ENCODE measurements at regions not wholly inside any gene's neighbourhood (a gene's known extent, or its start where the extent isn't known, plus 50 kb on each side); places are given as distances from the start of the nearest gene placed in this dataset.

GRCh38 chr14:97640031-97640430 lies 842.8 kb downstream of the VRK1 start:
- DNase-seq (no peak), ATAC-seq (ENCODE audit: low read depth) (no peak)
- no peak overlapping the region for H3K9ac ChIP-seq (ENCODE audit: low read depth, low read length)
- WGBS, 2 experiments (ENCODE audit: extremely low coverage in 2 of 2, insufficient read length in 1 of 2) = 80% methylated on average over 2 of the region's 5 CpGs; no CpG with 5 or more reads in 1 of the 2 experiments
- ChIA-PET POLR2A (ENCODE audit: unreplicated experiment) (no interaction called here), CTCF (no interaction called here)
- BruUV-seq (replicated peaks) = no TSS peak
- no peaks in the 10 kb centered on the region for H3K36me3 ChIP-seq (ENCODE audit: control insufficient read depth, insufficient read depth, low read length)
- intact Hi-C loops (cut with micrococcal nuclease) (no loop called here), in situ Hi-C loops (cut with MboI; ENCODE audit: low sequenced_read_pairs) (no loop called here), dilution Hi-C loops (cut with HindIII; ENCODE audit: low sequenced_read_pairs, unreplicated experiment) (no loop called here)
- H2BK20ac ChIP-seq (ENCODE audit: low read depth, low read length) = no peak overlapping the region
- H3K9me3 ChIP-seq (ENCODE audit: control insufficient read depth, insufficient read depth, low read length) = peaks cover 18% of the 10 kb centered on the region
- H3K4me1 ChIP-seq (ENCODE audit: control insufficient read depth, insufficient read depth, low read length) = no peaks in the 10 kb centered on the region
- no peaks in the 10 kb centered on the region for H3K9me1 ChIP-seq (ENCODE audit: insufficient read depth, low read length)
- no peak overlapping the region for H3K4ac ChIP-seq (ENCODE audit: low read depth, low read length)
- H3K27ac ChIP-seq (ENCODE audit: insufficient read depth, low read length) = no peak overlapping the region
- no peak overlapping the region for H4K91ac ChIP-seq (ENCODE audit: insufficient read depth, low read depth, low read length)
- no peak overlapping the region for H4K5ac ChIP-seq (ENCODE audit: low read depth, low read length)
- no peak overlapping the region for H3K18ac ChIP-seq (ENCODE audit: low read depth, low read length)
- TF ChIP-seq MAFK (IDR thresholded peaks at IDR 0.05; ENCODE audit: low read depth, low read length) (no peak), RCOR1 (IDR thresholded peaks at IDR 0.05; ENCODE audit: insufficient replicate concordance, low read length) (no peak), POLR2A (IDR thresholded peaks at IDR 0.05; ENCODE audit: low read depth, low read length) (no peak), USF2 (IDR thresholded peaks at IDR 0.05; ENCODE audit: low read depth, low read length) (no peak), RFX5 (IDR thresholded peaks at IDR 0.05; ENCODE audit: low read depth, low read length) (no peak), CEBPB (IDR thresholded peaks at IDR 0.05; ENCODE audit: low read depth, low read length) (no peak)
- no peak overlapping the region for H2BK15ac ChIP-seq (ENCODE audit: low read depth, low read length)
- H3K56ac ChIP-seq (ENCODE audit: extremely low read depth, insufficient read depth, low read length) = no peak overlapping the region
- H4K20me1 ChIP-seq (ENCODE audit: insufficient read depth, low read length) = no peaks in the 10 kb centered on the region
- no peak overlapping the region for H3K14ac ChIP-seq (replicated peaks; ENCODE audit: low read depth, low read length)
- no peak overlapping the region for H3K4me3 ChIP-seq (ENCODE audit: insufficient read depth, low read depth, low read length)
- H3K4me2 ChIP-seq (ENCODE audit: low read depth, low read length) = no peak overlapping the region
- H4K8ac ChIP-seq (ENCODE audit: low read depth in 2 of 2, low read length in 2 of 2) = no peak overlapping the region
- H2AK9ac ChIP-seq (replicated peaks; ENCODE audit: low read depth, low read length, poor library complexity) = no peak overlapping the region
- H2BK120ac ChIP-seq (ENCODE audit: low read depth, low read length) = no peak overlapping the region
- no peaks in the 10 kb centered on the region for H3K79me1 ChIP-seq (ENCODE audit: low read depth in 1 of 2, low read length in 2 of 2)
- H2AFZ ChIP-seq (replicated peaks; ENCODE audit: low read length, poor library complexity) = no peak overlapping the region
- H2BK5ac ChIP-seq (ENCODE audit: low read depth, low read length, poor library complexity, severe bottlenecking) = no peak overlapping the region
- no peak overlapping the region for H2AK5ac ChIP-seq (ENCODE audit: low read depth, low read length)
- H3K27me3 ChIP-seq (ENCODE audit: control insufficient read depth, insufficient read depth, low read length) = no peaks in the 10 kb centered on the region
- no peak overlapping the region for H3K23ac ChIP-seq (ENCODE audit: low read depth, low read length)

All from IMR-90 (cell line).